ENCODE measurements at regions not wholly inside any gene's neighbourhood (a gene's known extent, or its start where the extent isn't known, plus 50 kb on each side); places are given as distances from the start of the nearest gene placed in this dataset.
"Not testable (repeated sequence)": the region's sequence is repeated elsewhere in the genome, so short reads cannot be mapped to it uniquely, and the experiment has no call there.

DNA sequence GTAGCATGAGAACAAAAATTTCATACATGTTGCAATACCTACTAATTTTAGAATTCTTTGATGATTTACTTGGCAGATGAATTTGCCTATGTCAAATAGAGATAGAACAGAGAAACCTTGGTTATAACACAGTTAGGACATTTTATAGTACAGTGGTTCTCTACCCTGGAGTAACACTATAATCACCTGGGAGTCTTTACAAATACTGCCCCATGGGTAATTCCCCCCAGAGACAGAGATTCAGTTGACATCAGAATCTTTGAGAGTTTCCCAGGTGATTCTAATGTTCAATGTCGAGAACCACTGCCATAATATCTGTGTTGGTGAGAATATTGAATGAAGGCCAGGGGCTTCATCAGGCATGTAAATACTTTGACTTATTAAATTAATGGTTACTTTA, 401.3 kb upstream of the NDST4 start:
- WGBS, 2 donors = 66 to 71% methylated on average over 1 of the region's 1 CpG
- no peak for TF ChIP-seq POLR2A (IDR thresholded peaks at IDR 0.05)
- intact Hi-C loops (cut with DNase I; ENCODE audit: low total_unique reads) = no loop called here
- H3K4me3 ChIP-seq (ENCODE audit: low read depth, poor library complexity, severe bottlenecking) = no peak overlapping the region
- DNase-seq (ENCODE audit: low spot score in 2 of 2) = no peak

DNA sequence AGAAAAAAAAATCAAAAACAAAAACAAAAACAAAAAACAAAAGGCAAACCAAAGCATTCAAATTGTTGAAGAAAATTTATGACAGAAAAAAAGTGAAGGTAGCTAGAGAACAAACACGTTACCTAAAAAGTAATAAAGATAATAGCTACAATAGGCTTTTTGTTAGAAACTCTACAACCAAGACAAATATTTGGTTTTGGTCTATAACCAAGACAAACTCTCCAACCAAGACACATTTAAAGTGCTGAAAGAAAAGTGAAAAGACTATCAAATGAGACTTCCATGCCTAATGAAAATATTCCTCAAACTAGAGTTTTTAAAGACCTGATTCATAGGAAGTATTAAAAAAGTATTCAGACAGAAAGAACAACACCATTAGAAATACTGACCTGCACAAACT, 391.9 kb upstream of the NDST4 start:
- no peak for DNase-seq (ENCODE audit: low spot score in 2 of 2)
- WGBS, 2 donors = 48 to 58% methylated on average over 1 of the region's 1 CpG
- intact Hi-C loops (cut with DNase I; ENCODE audit: low total_unique reads) = no loop called here
- TF ChIP-seq POLR2A (IDR thresholded peaks at IDR 0.05) = no peak
- TF ChIP-seq, protein P1, sequence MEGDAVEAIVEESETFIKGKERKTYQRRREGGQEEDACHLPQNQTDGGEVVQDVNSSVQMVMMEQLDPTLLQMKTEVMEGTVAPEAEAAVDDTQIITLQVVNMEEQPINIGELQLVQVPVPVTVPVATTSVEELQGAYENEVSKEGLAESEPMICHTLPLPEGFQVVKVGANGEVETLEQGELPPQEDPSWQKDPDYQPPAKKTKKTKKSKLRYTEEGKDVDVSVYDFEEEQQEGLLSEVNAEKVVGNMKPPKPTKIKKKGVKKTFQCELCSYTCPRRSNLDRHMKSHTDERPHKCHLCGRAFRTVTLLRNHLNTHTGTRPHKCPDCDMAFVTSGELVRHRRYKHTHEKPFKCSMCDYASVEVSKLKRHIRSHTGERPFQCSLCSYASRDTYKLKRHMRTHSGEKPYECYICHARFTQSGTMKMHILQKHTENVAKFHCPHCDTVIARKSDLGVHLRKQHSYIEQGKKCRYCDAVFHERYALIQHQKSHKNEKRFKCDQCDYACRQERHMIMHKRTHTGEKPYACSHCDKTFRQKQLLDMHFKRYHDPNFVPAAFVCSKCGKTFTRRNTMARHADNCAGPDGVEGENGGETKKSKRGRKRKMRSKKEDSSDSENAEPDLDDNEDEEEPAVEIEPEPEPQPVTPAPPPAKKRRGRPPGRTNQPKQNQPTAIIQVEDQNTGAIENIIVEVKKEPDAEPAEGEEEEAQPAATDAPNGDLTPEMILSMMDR (IDR thresholded peaks at IDR 0.05) = no peak
- H3K4me3 ChIP-seq (ENCODE audit: low read depth, poor library complexity, severe bottlenecking) = no peak overlapping the region

DNA sequence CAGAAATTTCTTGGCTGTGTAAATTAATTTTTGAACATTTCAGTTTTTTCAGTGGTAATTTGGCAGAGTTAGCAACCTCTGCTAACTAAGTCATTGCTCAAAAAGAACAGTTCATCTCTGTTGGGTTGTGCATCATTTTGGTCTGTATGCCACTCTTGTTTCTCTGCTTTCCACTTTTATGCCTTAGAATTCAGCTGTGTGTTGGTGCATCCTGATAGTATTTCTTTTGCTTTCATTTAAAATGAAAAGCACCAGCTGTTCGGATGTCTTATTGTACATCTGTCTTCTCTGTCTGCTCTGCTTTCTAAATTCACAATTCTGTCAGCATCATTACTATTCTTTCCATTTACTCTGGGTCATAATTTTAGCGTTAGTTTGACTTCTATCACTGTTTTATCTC, 388.2 kb upstream of the NDST4 start:
- WGBS, 2 donors = 51 to 85% methylated on average over 2 of the region's 2 CpGs
- TF ChIP-seq, protein P1 (IDR thresholded peaks at IDR 0.05) = no peak
- no peak for TF ChIP-seq POLR2A (IDR thresholded peaks at IDR 0.05)
- H3K4me3 ChIP-seq (ENCODE audit: low read depth, poor library complexity, severe bottlenecking) = no peak overlapping the region
- intact Hi-C loops (cut with DNase I; ENCODE audit: low total_unique reads) = no loop called here
- DNase-seq (ENCODE audit: low spot score in 2 of 2) = no peak

DNA sequence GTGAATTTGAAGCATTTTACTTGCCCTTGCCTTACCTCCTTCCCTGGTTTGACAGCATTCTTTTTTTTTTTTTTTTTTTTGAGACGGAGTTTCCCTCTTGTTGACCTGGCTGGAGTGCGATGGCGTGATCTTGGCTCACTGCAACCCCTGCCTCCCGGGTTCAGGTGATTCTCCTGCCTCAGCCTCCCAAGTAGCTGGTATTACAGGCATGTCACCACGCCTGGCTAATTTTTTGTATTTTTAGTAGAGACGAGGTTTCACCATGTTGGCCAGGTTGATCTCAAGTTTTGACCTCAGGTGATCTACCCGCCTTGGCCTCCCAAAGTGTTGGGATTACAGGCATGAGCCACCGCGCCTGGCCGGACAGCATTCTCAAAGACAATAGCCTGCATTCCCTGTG, 380.4 kb upstream of the NDST4 start:
- intact Hi-C loops (cut with DNase I; ENCODE audit: low total_unique reads); DNase-seq (ENCODE audit: low spot score in 2 of 2); H3K4me3 ChIP-seq (ENCODE audit: low read depth, poor library complexity, severe bottlenecking): not testable (repeated sequence)
- 93% methylated on average over 10 of the region's 10 CpGs for WGBS, 2 donors

DNA sequence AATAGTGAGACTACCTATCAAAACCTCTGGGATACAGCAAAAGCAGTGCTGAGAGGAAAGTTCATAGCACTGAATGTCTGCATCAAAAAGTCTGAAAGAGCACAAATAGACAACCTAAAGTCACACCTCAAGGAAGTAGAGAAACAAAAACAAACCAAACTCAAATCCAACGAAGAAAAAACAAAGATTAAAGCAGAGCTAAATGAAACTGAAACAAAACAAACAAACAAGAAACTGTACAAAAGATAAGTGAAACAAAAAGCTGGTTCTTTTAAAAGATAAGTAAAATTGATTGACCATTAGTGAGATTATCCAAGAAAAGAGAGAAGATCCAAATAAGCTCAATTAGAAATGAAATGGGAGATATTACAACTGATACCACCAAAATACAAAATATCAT, 378.3 kb upstream of the NDST4 start:
- intact Hi-C loops (cut with DNase I; ENCODE audit: low total_unique reads) = no loop called here
- WGBS, 2 donors = 68 to 74% methylated on average over 1 of the region's 1 CpG

DNA sequence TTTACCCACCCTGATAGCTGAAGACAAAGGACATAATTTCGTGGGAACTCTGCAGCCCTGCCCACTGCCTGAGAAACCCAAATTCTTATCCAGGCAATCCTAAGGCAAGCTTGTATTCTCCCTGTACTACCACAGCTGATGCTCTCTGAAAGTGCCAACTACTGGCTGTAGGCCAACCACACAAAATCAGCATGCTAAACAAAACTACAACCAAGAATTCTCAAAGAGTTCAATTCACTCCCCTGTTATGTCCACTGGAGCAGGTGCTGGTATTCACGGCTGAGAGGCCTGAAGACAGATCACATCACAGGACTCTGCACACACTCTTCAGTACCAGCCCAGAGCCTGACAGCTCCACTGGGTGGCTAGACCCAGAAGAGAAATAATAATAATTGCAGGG, 375.9 kb upstream of the NDST4 start:
- TF ChIP-seq POLR2A (IDR thresholded peaks at IDR 0.05) = no peak
- no peak for DNase-seq (ENCODE audit: low spot score in 2 of 2)
- 73 to 77% methylated on average over 2 of the region's 2 CpGs for WGBS, 2 donors
- H3K4me3 ChIP-seq (ENCODE audit: low read depth, poor library complexity, severe bottlenecking) = no peak overlapping the region
- intact Hi-C loops (cut with DNase I; ENCODE audit: low total_unique reads) = no loop called here

More for the DNA sequence above, 378.3 kb upstream of the NDST4 start:
- H3K4me3 ChIP-seq (ENCODE audit: low read depth, poor library complexity, severe bottlenecking) = no peak overlapping the region
- DNase-seq (ENCODE audit: low spot score in 2 of 2) = no peak
- TF ChIP-seq, protein P1 (IDR thresholded peaks at IDR 0.05) = no peak
- TF ChIP-seq POLR2A (IDR thresholded peaks at IDR 0.05) = no peak

DNA sequence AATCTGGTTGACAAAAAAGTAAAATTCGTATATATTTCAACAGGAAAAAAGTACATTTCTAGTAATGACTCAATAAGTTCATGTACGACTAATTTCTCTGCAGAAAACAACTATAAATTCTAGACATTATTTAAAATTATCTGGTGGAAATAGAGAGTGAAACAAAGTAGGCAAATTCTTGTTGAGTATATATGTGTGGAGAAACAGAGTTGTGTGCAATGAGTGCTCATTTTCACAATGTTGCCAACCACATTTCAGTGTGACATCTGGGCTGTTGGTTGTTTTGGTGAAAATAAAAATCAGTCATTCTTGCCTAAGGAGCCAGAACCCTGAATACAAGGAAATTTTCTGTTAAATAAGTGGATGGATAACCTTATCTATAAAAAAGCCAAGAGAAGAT, 372.0 kb upstream of the NDST4 start:
- no peak for TF ChIP-seq POLR2A (IDR thresholded peaks at IDR 0.05)
- intact Hi-C loops (cut with DNase I; ENCODE audit: low total_unique reads) = no loop called here
- H3K4me3 ChIP-seq (ENCODE audit: low read depth, poor library complexity, severe bottlenecking) = no peak overlapping the region
- DNase-seq (ENCODE audit: low spot score in 2 of 2) = no peak
- 73 to 82% methylated on average over 2 of the region's 2 CpGs for WGBS, 2 donors

DNA sequence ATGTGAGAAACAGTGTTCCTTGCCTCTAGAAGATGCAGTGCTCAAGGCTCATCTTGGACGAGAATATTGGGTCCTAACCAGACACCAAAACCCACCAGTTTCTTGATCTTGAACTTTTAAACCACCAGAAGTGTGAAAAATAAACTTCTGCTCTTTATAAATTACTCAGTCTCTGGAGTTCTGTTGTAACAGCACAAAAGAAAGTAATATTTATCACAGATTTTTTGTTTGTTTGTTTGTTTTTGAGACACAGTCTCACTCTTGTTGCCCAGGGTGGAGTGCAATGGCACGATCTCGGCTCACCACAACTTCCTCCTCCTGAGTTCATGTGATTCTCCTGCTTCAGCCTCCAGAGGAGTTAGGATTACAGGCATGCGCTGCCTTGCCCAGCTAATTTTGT, 371.1 kb upstream of the NDST4 start:
- TF ChIP-seq, protein P1 (IDR thresholded peaks at IDR 0.05) = no peak
- no peak for TF ChIP-seq POLR2A (IDR thresholded peaks at IDR 0.05)
- 85 to 87% methylated on average over 4 of the region's 4 CpGs for WGBS, 2 donors
- DNase-seq (ENCODE audit: low spot score in 2 of 2) = no peak
- no peak overlapping the region for H3K4me3 ChIP-seq (ENCODE audit: low read depth, poor library complexity, severe bottlenecking)
- intact Hi-C loops (cut with DNase I; ENCODE audit: low total_unique reads) = no loop called here

All from lower leg skin (tissue), 4 donors.